ENCODE measurements at regions not wholly inside any gene's neighbourhood (a gene's known extent, or its start where the extent isn't known, plus 50 kb on each side); places are given as distances from the start of the nearest gene placed in this dataset.

DNA sequence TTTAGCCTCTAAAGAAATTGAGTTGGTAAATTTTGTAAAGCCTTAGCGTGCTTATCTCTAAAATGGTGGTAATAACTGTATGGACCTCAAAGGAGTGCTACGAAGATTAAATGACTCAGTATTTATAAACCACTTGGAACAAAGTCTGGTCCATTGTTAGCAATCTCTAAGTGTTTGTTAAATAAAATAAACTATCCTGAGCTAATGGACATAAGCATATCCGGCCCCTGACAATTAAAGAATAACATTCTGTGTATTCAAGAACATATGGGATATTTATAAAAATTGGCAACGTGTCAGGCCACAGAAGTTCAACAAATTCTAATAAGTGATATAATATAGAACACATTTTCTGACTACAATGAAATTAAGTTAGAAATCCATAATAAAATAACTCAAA, 71.0 kb downstream of the MYEOV start:
- TF ChIP-seq SP1 (IDR thresholded peaks at IDR 0.05) (no peak), HDGF (IDR thresholded peaks at IDR 0.05; ENCODE audit: borderline replicate concordance) (no peak), ELF4 (IDR thresholded peaks at IDR 0.05) (no peak), LEF1 (IDR thresholded peaks at IDR 0.05; ENCODE audit: borderline replicate concordance) (no peak), L3MBTL2 (conservative IDR thresholded peaks at IDR 0.05) (no peak), TARDBP (IDR thresholded peaks at IDR 0.05) (no peak), NFRKB (IDR thresholded peaks at IDR 0.05) (no peak), SUZ12 (IDR thresholded peaks at IDR 0.05) (no peak), FOXM1 (IDR thresholded peaks at IDR 0.05; ENCODE audit: borderline replicate concordance) (no peak), FOXK2 (IDR thresholded peaks at IDR 0.05) (no peak), ARNT (IDR thresholded peaks at IDR 0.05) (no peak), BHLHE40 (IDR thresholded peaks at IDR 0.05; ENCODE audit: borderline replicate concordance) (no peak), FOXA1 (IDR thresholded peaks at IDR 0.05) (no peak), CTBP1 (IDR thresholded peaks at IDR 0.05; ENCODE audit: borderline replicate concordance) (no peak), ZNF384 (IDR thresholded peaks at IDR 0.05) (no peak)
- TF ChIP-seq, protein P1, sequence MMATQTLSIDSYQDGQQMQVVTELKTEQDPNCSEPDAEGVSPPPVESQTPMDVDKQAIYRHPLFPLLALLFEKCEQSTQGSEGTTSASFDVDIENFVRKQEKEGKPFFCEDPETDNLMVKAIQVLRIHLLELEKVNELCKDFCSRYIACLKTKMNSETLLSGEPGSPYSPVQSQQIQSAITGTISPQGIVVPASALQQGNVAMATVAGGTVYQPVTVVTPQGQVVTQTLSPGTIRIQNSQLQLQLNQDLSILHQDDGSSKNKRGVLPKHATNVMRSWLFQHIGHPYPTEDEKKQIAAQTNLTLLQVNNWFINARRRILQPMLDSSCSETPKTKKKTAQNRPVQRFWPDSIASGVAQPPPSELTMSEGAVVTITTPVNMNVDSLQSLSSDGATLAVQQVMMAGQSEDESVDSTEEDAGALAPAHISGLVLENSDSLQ (IDR thresholded peaks at IDR 0.05): no peak
- DNase-seq (ENCODE audit: extremely low spot score): no peak
- CTCF ChIA-PET: no interaction called here
- POLR2A ChIA-PET: no interaction called here

DNA sequence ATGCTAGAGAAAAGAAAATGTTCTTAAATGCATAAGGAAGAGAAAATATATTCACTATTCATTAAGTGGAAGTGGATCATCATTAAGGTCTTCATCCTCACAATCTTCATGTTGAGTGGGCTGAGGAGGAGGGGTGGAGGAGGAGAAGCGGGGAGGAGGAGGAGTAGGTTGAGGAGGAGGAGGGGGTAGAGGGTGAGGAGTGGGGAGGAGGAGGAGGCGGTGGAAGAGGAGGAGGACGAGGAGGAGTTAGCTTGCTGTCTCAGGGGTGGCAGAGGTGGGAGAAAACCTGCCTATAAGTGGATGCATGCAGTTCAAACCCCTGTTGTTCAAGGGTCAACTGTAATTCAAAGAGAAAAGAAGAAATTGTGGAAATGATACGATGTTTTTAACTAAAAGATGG, 71.6 kb downstream of the MYEOV start:
- TF ChIP-seq NFRKB (IDR thresholded peaks at IDR 0.05): no peak
- no peak for TF ChIP-seq ARNT (IDR thresholded peaks at IDR 0.05)
- TF ChIP-seq SP1 (IDR thresholded peaks at IDR 0.05): no peak
- TF ChIP-seq FOXM1 (IDR thresholded peaks at IDR 0.05; ENCODE audit: borderline replicate concordance): no peak
- TF ChIP-seq FOXA1 (IDR thresholded peaks at IDR 0.05): no peak
- TF ChIP-seq LEF1 (IDR thresholded peaks at IDR 0.05; ENCODE audit: borderline replicate concordance): no peak
- TF ChIP-seq TARDBP (IDR thresholded peaks at IDR 0.05): no peak
- no peak for TF ChIP-seq SUZ12 (IDR thresholded peaks at IDR 0.05)
- no peak for TF ChIP-seq HDGF (IDR thresholded peaks at IDR 0.05; ENCODE audit: borderline replicate concordance)
- no peak for TF ChIP-seq BHLHE40 (IDR thresholded peaks at IDR 0.05; ENCODE audit: borderline replicate concordance)
- TF ChIP-seq CTBP1 (IDR thresholded peaks at IDR 0.05; ENCODE audit: borderline replicate concordance): no peak
- TF ChIP-seq, protein P1 (IDR thresholded peaks at IDR 0.05): no peak
- TF ChIP-seq FOXK2 (IDR thresholded peaks at IDR 0.05): no peak
- no peak for TF ChIP-seq ZNF384 (IDR thresholded peaks at IDR 0.05)
- TF ChIP-seq L3MBTL2 (conservative IDR thresholded peaks at IDR 0.05): no peak
- TF ChIP-seq ELF4 (IDR thresholded peaks at IDR 0.05): no peak

DNA sequence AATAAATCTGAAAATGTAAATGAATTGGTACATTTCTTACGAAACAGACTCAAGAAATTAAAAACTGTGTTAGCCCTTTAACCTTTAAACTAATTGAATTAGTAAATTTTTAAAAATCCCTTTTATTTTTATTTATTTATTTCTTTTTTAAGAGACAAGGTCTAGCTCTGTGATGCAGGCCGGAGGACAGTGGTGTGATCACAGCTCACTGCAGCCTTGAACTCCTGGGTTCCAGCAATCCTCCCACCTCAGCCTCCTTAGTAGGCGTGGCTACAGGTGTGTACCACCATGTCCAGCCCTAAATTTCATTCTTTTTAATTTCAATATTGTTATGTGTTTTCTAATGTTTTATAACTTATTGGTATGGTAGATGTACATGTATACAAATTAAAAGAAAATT, 72.6 kb downstream of the MYEOV start:
- POLR2A ChIA-PET: no interaction called here
- CTCF ChIA-PET: interaction anchor here (0.6 kb wide), 1 partner anchor 88 kb away, joined by 3 read pairs; no protein-coding TSS in a partner anchor
- TF ChIP-seq CTBP1 (IDR thresholded peaks at IDR 0.05; ENCODE audit: borderline replicate concordance): no peak
- no peak for TF ChIP-seq ELF4 (IDR thresholded peaks at IDR 0.05)
- TF ChIP-seq ARNT (IDR thresholded peaks at IDR 0.05): no peak
- no peak for DNase-seq (ENCODE audit: extremely low spot score)

More for the DNA sequence above, 71.6 kb downstream of the MYEOV start:
- no peak for DNase-seq (ENCODE audit: extremely low spot score)
- ChIA-PET CTCF (no interaction called here), POLR2A (no interaction called here)

DNA sequence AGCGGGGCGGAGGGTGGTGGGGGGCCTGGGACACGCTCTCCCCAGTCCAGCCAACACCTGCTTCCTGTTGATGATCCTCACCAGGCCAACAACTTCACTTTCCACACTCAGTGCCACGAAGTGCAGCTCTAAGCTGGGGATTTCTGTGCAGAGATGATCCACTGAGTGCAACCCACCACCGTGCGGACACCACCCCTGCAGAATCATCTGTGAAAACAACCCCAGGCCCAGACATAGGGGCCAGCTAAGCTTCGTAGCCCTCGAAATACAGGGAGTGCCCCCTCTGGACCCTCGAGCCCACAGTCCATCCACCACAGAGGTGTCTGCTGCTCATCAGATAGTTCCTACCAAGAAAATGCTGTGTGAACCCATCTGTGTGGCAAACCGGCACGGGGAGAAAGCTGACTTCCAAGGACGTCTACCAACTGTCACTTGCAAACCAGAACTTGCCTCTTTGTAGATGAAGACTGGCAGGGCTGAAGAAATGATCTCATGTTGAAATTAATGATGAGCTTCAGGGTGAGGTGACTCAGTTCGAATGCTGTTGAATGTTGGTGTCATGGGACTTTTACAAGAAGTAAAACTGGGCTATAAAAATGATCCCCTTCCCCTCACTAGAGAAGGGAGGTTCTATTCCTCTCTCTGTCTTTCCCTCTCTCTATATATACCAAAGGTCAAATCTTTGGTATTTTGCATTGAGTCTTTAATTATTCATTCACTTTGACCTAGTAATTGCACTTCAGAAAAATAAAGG, 73.4 kb downstream of the MYEOV start:
- ChIA-PET POLR2A (no interaction called here), CTCF (no interaction called here)
- DNase-seq (ENCODE audit: extremely low spot score): no peak
- no peak for TF ChIP-seq ELF4 (IDR thresholded peaks at IDR 0.05)
- TF ChIP-seq CTBP1 (IDR thresholded peaks at IDR 0.05; ENCODE audit: borderline replicate concordance): no peak
- no peak for TF ChIP-seq FOXK2 (IDR thresholded peaks at IDR 0.05)
- TF ChIP-seq FOXA1 (IDR thresholded peaks at IDR 0.05): no peak
- TF ChIP-seq ZNF384 (IDR thresholded peaks at IDR 0.05): no peak
- TF ChIP-seq TARDBP (IDR thresholded peaks at IDR 0.05): no peak
- no peak for TF ChIP-seq HDGF (IDR thresholded peaks at IDR 0.05; ENCODE audit: borderline replicate concordance)
- no peak for TF ChIP-seq SUZ12 (IDR thresholded peaks at IDR 0.05)
- TF ChIP-seq, protein P1 (IDR thresholded peaks at IDR 0.05): no peak
- no peak for TF ChIP-seq L3MBTL2 (conservative IDR thresholded peaks at IDR 0.05)
- no peak for TF ChIP-seq LEF1 (IDR thresholded peaks at IDR 0.05; ENCODE audit: borderline replicate concordance)
- no peak for TF ChIP-seq ARNT (IDR thresholded peaks at IDR 0.05)
- TF ChIP-seq BHLHE40 (IDR thresholded peaks at IDR 0.05; ENCODE audit: borderline replicate concordance): no peak
- no peak for TF ChIP-seq NFRKB (IDR thresholded peaks at IDR 0.05)

DNA sequence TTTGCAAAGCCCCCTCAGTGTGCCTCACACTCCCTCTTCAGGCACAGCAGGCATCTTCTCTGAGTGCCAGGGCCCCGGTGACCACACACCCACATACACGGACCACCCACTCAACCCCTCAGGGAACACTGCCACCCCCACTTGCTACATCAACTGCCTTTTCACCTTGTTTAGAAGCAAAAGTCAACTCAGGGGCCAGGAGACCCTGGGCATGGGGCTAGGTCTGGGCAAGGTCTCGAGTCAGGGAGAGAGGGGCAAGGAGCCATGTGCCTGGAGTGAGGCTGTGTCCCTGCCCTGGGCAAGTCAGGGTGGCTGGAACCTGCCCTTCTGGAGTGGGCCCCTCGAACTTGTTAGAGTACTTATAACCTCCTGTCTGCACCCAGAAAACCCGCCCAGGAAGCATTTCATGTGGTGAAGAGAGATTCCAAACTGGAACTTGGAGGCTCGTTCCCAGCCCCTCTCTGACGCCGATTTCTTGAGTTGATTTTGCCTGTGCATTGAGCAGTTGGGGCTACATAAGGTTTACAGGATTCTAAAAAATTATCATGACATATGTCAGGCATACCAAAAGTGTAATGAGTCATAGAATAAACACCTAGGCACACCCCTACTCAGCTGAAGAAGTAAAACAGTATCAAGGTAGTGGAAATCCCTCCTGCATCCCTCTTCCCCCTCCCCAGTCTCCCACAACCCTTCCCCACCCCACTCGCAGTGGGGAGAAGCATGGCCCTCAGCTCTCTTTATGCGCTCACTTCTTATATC, 74.3 kb downstream of the MYEOV start:
- ChIA-PET POLR2A (no interaction called here), CTCF (no interaction called here)
- no peak for TF ChIP-seq LEF1 (IDR thresholded peaks at IDR 0.05; ENCODE audit: borderline replicate concordance)
- no peak for TF ChIP-seq ZNF384 (IDR thresholded peaks at IDR 0.05)
- TF ChIP-seq, protein P1 (IDR thresholded peaks at IDR 0.05): no peak
- no peak for TF ChIP-seq SUZ12 (IDR thresholded peaks at IDR 0.05)
- TF ChIP-seq TARDBP (IDR thresholded peaks at IDR 0.05): no peak
- no peak for TF ChIP-seq CTBP1 (IDR thresholded peaks at IDR 0.05; ENCODE audit: borderline replicate concordance)
- TF ChIP-seq HDGF (IDR thresholded peaks at IDR 0.05; ENCODE audit: borderline replicate concordance): no peak
- no peak for TF ChIP-seq L3MBTL2 (conservative IDR thresholded peaks at IDR 0.05)
- no peak for DNase-seq (ENCODE audit: extremely low spot score)
